GM23338 (cell line): ENCODE measurements at regions not wholly inside any gene's neighbourhood (a gene's known extent, or its start where the extent isn't known, plus 50 kb on each side); places are given as distances from the start of the nearest gene placed in this dataset.

Experiments used
- CTCF ChIP-seq, 2 experiments: fragments of 200-600 bp in 1 of 2; sonication (generic) in 1 of 2; conservative IDR thresholded peaks; 2 replicates each; pipeline versions ENCODE4 v1.5.1 to v1.6.1; 2016 to 2017; ENCODE audit warnings: antibody characterized with exemption in 2 of 2, low read depth in 2 of 2, mild to moderate bottlenecking in 2 of 2, moderate library complexity in 1 of 2
- ETS1 ChIP-seq: IDR thresholded peaks from 2 replicates; pipeline ENCODE4 v1.6.1; 2016; ENCODE audit warnings: antibody characterized with exemption
- EZH2 ChIP-seq: fragments of 200-600 bp; sonication (generic); IDR thresholded peaks from one replicate; pipeline ENCODE4 v1.8.0; 2017; ENCODE audit warnings: antibody characterized with exemption, mild to moderate bottlenecking, low read depth; ENCODE audit not compliant: unreplicated experiment
- EZH2phosphoT487 ChIP-seq: fragments of 200-600 bp; sonication (generic); IDR thresholded peaks from one replicate; pipeline ENCODE4 v1.8.1; 2018; ENCODE audit warnings: antibody characterized with exemption; ENCODE audit not compliant: unreplicated experiment
- JUNB ChIP-seq: IDR thresholded peaks from one replicate; pipeline ENCODE4 v1.6.1; 2016; ENCODE audit warnings: antibody characterized with exemption; ENCODE audit not compliant: unreplicated experiment
- POLR2AphosphoS5 ChIP-seq: IDR thresholded peaks from 2 replicates; pipeline ENCODE4 v1.6.1; 2016; ENCODE audit warnings: antibody characterized with exemption, low read depth
- REST ChIP-seq: IDR thresholded peaks from one replicate; pipeline ENCODE4 v1.6.1; 2018; ENCODE audit warnings: antibody characterized with exemption; ENCODE audit not compliant: unreplicated experiment

GRCh38 chr10:43727935-43728334 lies 79.3 kb upstream of the ZNF32 start:
- TF ChIP-seq CTCF (conservative IDR thresholded peaks at IDR 0.05; ENCODE audit: low read depth in 2 of 2): no peak
- TF ChIP-seq POLR2AphosphoS5: no peak
- TF ChIP-seq EZH2phosphoT487: no peak
- TF ChIP-seq EZH2: no peak
- TF ChIP-seq REST: no peak
- TF ChIP-seq JUNB: no peak
- TF ChIP-seq ETS1: no peak
